Activated CD8-positive, alpha-beta memory T cell treated with anti-CD3 and anti-CD28 coated beads for 36 hours (primary cell): ENCODE measurements at regions not wholly inside any gene's neighbourhood (a gene's known extent, or its start where the extent isn't known, plus 50 kb on each side); places are given as distances from the start of the nearest gene placed in this dataset.
"Not testable (repeated sequence)": the region's sequence is repeated elsewhere in the genome, so short reads cannot be mapped to it uniquely, and the experiment has no call there.

Source experiments
- CTCF ChIA-PET: fragments of 350-600 bp; sonication (Branson Sonifier 250); formaldehyde crosslinking; loops from one replicate; lab custom pipeline; 2021; ENCODE audit warnings: antibody characterized with exemption; lab: Charles Lee
- POLR2A ChIA-PET: fragments of 350-600 bp; sonication (Branson Sonifier 250); formaldehyde crosslinking; loops from one replicate; lab custom pipeline; 2021; ENCODE audit warnings: antibody characterized with exemption; lab: Charles Lee

DNA sequence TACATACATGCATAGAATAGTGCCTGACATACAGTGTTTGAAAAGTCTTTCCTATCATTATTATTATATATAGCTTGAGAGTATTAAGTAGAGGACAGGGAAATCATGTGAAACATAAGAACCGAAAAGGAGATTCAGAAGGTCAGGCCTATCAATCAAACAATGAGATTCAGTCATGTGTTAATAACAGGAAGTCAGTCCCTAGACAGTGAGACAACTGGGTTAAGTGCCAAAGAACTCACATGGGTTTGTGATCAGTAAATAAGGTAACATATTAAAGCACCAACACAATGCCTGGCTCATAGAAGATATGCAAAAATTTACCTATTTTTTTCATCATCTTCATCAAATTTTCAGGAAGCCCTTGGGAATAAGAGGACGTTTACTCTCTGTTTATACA lies 174.3 kb upstream of the FAT3 start:
- ChIA-PET POLR2A (no interaction called here), CTCF (no interaction called here)

DNA sequence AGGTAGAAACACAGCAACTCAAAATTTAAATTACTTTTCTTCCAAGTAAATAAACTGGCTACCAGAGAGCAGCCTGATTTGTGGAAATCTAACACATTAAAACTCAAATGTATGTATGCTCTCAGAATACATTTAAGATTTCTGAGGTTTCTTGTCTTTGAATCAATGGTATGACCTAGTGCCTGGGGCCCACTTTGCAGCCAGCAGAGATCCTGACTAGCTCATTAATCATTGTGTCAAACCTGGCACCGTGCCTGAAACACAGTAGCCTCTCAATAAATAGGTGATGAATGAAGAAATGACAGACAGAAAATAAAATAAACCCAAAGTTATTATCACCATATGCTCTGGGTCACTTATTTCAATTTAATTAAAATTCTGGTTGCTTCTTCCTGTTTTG lies 176.2 kb upstream of the FAT3 start:
- ChIA-PET CTCF (no interaction called here), POLR2A (interaction anchor here (0.6 kb wide), 1 partner anchor 65 kb away, joined by 3 read pairs; no protein-coding TSS in a partner anchor)

DNA sequence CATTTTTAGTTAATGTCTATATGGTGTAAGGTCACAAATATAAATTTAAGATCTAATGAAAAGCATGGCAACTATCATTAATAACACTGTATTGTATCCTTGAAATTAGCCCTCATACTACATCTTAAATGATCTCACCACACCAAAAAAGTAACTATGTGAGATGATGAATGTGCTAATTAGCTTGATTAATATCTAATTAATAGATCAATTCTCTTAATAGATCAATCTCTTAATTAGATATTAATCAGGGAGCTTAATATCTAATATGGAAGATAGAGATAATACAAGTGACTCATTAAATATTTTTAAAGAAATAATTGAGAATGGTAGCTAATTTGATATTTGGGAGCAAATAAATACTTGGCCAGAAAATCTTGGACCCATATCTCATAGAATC lies 178.5 kb upstream of the FAT3 start:
- CTCF ChIA-PET: no interaction called here
- POLR2A ChIA-PET: no interaction called here

DNA sequence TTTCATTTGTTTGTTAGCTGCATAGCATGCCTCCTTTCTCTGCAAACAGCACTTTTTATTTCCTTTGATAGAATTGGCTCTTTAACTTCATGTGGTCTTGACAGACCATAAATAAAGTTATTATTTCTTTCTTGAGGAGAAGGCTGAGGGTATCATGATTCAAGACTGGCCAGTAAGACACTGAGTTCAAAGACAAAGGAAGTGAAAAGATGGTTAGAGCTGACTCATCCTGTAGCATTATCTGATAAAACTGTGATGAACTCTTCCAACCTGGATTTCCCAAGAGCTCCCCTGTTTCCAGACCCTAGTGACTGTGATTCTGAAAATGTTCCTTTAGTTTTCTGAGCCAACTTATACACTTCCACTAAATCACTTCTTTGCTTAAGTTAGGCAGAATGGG lies 179.3 kb upstream of the FAT3 start:
- ChIA-PET CTCF (no interaction called here), POLR2A (no interaction called here)

DNA sequence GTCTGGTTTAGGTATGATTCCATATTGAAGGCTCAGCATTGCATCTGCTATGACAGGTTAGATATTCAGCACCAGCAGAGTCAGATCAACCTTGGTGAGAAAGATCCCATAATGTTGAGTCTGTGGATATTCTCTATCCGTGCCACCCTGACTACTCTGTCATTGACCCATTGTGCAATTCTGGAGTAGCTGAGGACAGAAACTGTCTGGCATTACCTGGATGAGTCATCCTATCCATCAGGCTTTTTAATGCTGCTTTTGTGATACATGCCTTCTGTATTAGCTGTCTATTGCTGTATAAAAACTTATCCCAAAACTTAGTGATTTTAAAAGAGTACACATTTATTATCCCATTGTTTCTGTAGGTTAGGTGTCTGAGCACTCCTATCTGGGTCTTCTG lies 189.1 kb upstream of the FAT3 start:
- ChIA-PET POLR2A (no interaction called here), CTCF (no interaction called here)

DNA sequence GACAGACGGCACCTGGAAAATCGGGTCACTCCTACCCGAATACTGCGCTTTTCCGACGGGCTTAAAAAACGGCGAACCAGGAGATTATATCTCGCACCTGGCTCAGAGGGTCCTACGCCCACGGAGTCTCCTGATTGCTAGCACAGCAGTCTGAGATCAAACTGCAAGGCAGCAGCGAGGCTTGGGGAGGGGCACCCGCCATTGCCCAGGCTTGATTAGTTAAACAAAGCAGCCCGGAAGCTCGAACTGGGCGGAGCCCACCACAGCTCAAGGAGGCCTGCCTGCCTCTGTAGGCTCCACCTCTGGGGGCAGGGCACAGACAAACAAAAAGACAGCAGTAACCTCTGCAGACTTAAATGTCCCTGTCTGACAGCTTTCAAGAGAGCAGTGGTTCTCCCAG lies 197.5 kb upstream of the FAT3 start:
- POLR2A ChIA-PET, CTCF ChIA-PET: not testable (repeated sequence)

DNA sequence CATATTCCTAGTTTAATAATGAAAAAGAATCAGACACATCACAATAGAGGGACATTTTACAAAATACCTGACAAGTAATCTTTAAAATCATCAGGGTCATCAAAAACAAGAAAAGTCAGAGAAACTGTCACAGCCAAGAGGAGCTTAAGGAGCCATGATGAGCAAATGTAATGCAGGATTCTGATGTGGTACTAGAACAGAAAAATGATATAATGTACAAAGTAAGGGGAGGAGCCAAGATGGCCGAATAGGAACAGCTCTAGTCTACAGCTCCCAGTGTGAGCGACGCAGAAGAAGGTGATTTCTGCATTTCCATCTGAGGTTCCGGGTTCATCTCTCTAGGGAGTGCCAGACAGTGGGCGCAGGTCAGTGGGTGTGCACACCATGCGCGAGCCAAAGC lies 198.0 kb upstream of the FAT3 start:
- ChIA-PET POLR2A (no interaction called here), CTCF (no interaction called here)

DNA sequence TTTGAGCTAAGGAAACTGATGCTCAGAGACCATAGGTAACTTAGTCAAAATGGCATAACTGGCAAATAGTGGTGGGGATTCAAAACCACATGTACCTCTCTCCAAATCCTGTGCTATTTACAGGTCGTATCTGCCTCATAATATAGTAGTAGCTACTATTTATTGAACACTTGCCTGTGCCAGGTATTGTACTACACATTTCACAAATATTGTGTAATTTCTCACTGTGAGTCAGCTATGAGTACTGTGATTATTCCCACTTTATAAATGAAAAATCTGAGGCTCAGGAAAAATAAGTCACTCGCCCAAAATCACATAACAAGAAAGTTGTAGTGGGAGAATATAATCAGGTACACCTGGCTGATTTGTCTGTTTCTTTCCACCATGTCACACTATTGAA lies 199.8 kb upstream of the FAT3 start:
- CTCF ChIA-PET: no interaction called here
- POLR2A ChIA-PET: no interaction called here

DNA sequence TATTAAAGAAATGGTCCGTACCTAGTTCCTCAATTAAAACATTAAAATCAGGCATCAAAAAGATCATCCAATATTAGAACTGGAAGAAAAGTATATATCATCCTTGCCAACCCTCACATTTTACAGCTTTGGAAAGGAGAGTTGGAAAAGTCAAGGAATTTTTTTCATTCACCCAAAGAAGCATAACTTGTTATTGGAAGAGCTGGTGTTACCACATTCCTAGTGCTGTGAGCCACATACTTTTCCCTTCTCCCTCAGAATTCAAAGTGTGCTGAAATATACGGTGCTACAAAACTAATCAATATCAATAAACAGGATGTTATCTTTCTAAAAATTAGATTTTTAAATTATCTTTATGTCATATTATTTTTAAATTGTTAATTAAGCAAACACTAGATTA lies 202.1 kb upstream of the FAT3 start:
- ChIA-PET POLR2A (no interaction called here), CTCF (no interaction called here)

DNA sequence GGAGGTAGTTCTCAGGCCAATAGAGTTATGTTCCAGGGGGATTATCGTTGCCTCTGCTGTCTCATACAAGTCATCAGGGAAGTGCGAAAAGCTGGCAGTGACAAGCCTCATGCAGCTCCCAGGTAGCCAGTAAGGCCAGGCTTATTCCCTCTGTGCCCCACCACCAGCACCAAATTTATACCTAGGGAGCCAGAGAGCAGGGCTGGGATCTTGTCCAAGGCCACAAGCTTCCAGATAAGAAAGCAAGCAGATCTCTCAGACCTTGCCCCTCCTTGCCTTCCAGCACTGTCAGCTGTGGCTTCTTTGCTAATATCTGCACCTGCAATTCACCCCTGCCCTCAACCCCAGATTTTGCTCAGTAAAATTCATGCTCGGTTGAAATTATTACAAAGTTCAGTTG lies 206.3 kb upstream of the FAT3 start:
- ChIA-PET POLR2A (no interaction called here), CTCF (no interaction called here)

DNA sequence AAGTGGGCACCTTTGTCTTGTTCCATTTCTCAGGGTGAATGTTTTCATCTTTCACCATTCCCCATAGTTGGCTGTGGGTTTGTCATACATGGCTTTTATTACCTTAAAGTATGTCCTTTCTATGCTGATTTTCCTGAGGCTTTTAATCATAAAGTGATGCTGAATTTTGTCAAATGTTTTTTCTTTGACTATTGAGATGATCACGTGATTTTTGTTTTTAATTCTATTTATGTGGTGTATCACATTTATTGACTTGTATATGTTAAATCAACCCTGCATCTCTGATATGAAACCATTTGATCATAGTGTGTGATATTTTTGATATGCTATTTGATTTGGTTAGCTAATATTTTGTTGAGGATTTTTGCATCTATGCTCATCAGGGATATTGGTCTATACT lies 216.4 kb upstream of the FAT3 start:
- CTCF ChIA-PET: no interaction called here
- POLR2A ChIA-PET: no interaction called here

DNA sequence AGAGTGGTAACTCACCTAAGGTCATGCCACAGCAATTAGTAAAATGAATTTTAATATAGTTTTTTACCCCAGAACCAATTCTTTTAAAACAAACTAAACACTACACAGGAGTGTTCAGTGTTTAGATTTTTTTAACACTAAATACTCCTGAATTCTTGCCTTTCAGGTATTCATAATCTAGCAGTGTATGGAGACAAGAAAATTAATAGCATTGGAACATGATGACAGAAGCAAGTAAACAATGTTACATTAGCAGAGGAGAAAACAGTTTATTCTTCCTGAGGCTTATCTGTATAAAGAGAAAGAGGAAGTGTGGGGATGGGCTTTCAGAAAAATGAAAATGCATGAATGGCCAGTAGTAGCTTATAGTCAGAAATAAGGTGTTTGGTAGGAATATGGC lies 222.1 kb upstream of the FAT3 start:
- CTCF ChIA-PET: no interaction called here

DNA sequence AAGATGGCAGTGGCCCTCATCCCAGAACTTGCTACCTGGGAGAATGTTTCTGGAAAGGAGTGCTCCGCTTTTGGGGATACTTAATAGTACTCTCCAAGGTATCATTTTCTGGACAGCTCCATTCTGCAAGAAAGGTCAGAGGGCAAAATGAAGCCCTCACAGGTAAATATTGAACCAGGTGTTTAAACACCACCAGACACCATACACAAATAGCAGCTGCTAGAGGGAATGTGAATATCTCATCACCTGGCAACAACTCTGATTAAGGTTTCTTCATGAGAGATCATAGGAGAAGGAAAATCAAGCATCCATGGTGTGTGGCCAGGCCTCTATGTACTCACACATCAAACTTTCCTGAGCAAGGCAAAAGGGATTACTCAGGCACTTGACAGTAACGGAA lies 226.1 kb upstream of the FAT3 start:
- ChIA-PET POLR2A (no interaction called here), CTCF (no interaction called here)

More for the DNA sequence above, 222.1 kb upstream of the FAT3 start:
- POLR2A ChIA-PET: no interaction called here

DNA sequence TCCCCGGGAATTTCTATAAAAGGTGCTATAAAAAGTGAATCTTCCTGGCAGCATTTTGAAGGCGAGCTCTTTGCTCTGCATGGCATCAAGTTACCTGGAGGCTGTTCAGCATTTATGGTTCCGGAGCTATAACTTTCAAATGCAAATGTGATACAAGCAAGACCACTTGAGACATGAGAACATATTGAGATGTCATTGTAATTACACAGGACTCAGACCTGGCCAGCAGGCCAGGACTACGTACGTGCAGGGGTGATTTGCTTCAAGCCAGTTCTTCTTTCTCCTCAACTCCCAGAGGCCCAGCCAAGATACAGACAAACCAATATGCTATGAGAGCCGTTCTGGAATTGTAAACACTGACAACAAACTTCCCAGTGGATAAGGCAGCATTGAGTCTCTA lies 227.4 kb upstream of the FAT3 start:
- POLR2A ChIA-PET: no interaction called here

DNA sequence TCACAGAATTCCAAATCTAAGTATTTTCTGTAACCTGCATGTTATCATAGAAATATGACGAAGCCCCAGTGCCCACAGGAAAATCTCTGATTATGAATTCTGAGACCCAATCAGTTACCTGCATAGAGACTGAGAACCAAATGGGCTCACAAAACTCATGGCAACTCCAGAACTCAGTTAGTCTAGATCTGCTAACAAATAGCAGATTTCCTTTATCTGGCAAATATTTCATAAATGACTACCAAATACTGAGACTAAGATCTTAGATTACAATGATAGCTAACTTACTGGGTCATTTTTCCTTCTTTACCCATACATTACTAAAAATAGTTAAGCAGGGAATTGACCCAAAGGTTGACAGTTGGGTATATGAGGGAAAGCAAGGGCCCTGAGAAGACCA lies 228.1 kb upstream of the FAT3 start:
- CTCF ChIA-PET: no interaction called here
- POLR2A ChIA-PET: no interaction called here

More for the DNA sequence above, 227.4 kb upstream of the FAT3 start:
- CTCF ChIA-PET: no interaction called here

DNA sequence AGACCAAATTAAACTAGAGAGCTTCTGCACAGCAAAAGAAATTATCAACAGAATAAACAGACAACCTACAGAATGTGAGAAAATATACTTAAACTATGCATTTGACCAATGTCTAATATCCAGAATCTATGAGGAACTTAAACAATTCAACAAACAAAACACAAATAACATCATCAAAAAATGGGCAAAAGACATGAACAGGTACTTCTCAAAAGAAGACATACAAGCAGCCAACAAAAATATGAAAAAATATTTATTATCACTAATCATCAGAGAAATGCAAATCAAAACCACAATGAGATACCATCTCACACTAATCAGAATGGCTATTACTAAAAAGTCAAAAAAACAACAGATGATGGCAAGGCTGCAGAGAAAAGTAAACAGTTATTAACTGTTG lies 236.2 kb upstream of the FAT3 start:
- POLR2A ChIA-PET, CTCF ChIA-PET: not testable (repeated sequence)

DNA sequence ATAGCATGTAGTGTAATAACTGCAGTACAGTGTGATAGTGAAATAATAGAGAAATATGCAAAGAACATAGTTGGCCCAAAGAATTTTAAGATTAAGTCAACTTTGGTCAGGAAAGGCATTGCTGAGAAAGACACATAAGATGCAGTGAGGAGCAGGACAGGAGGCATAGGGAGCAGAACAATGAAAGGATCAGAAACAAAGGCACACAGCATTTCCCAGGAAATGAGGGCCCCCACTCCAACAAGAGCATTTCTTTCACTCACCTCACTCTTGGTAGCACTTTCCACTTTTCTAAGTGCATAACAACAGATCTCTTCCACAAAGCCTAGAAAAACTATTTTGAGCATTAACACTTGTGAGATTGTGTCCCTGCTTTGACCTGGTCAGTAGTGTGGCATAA lies 238.4 kb upstream of the FAT3 start:
- CTCF ChIA-PET: no interaction called here
- POLR2A ChIA-PET: no interaction called here

DNA sequence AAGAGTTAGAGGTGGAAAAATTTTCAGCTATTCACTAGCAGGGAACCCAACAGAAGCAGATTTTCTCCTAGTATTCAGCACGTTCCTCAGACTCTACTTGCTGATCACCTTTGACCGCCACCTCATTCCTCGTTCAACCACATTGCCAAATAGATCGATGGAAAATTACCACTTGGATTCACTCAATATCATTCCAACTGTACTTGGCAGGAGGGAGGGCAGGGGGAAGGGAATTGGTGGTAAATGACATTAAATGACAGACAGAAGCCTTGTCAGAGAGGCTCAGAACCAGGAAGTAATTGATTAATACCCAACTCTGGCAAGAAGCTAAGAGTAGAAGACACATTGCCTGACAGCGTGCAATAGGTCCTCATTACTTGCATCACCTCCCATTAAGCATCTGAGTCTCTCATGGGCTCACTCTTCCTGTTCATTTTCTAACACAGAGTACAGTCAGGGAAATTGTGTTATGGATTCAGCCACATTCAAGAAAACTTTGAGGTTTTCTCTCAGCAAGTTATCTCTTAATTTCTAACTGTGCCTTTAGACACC lies 240.5 kb upstream of the FAT3 start:
- POLR2A ChIA-PET: no interaction called here
- CTCF ChIA-PET: no interaction called here

DNA sequence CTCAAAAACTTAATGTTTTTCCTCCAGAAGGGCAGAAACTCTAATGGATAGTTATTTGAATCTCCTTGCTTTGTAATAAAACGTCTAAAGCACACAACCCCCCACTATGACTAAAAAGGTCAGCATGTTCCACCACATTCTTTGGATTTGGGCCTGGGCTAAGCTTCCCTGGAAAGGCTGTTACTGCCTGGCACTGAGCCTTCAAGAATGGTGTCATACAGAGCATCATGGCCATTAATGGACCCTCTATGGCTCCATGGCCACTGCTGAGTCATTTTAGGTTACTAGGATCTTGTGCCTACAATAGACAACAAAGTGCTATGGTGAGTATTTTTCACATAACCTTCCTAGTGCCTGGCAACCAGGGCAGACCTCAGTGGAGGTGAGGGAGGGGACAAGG lies 242.6 kb upstream of the FAT3 start:
- POLR2A ChIA-PET: no interaction called here
- CTCF ChIA-PET: no interaction called here

DNA sequence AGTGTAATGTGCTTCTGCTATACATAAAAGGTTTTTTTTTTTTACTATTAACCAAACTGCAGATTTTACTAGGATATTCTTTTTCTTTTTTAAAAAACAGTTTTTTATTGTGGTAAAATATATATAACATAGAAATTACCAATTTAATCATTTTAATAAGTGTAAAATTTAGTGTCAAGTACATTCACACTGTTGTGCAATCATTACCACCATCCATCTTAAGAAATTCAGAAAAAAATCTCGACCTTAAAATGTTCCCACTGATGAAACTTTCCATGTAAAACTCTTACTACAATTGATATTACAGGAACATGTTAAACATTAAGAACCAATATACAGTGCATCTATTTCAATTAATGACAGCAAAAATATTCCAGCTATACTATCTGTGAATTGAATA lies 244.8 kb upstream of the FAT3 start:
- ChIA-PET POLR2A (no interaction called here), CTCF (no interaction called here)

DNA sequence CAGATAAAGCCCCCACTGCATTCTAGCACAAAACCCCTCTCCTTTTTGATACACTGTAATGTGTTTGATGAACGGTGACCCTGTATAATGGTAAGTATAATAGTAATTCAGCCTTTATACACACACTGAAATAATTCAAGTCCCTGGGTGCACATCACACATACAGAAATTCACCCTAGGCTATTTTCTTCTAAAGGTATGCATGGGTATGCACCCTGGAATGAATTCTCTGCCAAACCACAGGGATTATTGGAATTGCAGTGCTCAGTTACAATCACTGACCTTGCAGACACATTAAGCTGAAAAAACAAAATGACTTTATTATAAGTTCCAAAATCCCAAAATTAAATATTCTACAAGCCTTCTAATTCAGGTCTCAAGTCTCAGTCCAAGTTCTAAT lies 245.9 kb upstream of the FAT3 start:
- ChIA-PET POLR2A (no interaction called here), CTCF (no interaction called here)

DNA sequence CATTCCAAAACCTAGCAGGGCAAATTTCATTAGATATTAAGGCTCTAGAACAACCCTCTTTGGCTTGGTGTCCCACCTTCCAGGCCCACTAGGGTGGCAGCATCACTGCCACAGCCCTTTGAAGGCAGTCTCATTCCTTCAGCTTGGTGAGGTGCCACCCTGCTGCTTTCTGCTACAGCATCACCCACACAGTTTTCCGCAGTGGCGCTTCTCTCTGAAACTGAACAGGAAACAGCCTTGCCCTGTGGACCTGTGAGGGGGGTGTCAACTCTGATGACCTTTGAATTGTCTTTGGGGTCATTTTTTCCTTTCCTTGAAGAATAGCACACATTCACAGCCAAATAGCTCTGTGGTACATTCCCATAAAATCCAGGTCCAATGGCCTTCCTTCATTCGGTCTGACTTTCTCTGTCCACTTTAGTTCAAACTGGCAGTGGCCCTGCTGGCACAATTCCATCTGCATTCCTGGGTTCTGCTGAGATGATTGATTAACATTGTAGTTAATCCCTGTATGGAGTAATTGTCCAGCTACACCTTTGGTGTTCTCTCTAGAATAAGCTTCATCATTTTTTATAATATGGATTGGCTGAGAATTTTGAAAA lies 251.9 kb upstream of the FAT3 start:
- ChIA-PET POLR2A (no interaction called here), CTCF (no interaction called here)
